ENCODE measurements at regions not wholly inside any gene's neighbourhood (a gene's known extent, or its start where the extent isn't known, plus 50 kb on each side); places are given as distances from the start of the nearest gene placed in this dataset.

- no peak overlapping the region for H3K4me3 ChIP-seq (ENCODE audit: low read depth, low read length)
- no peak overlapping the region for H3K9ac ChIP-seq (ENCODE audit: low read depth, low read length)
- H3K9me3 ChIP-seq (ENCODE audit: control insufficient read depth, insufficient read depth, low read length) = no peaks in the 10 kb centered on the region
- H3K27me3 ChIP-seq (ENCODE audit: control insufficient read depth, insufficient read depth, low read length) = no peaks in the 10 kb centered on the region
- no peak overlapping the region for H3K27ac ChIP-seq (ENCODE audit: low read depth, low read length)
- no peaks in the 10 kb centered on the region for H3K36me3 ChIP-seq (ENCODE audit: control insufficient read depth, insufficient read depth, low read length)
- H3K4me1 ChIP-seq (ENCODE audit: control insufficient read depth, insufficient read depth, low read length) = peaks cover 5% of the 10 kb centered on the region; the same call in 1 of the 2 replicates
Observed at GRCh38 chr1:22290157-22290556, 147.3 kb upstream of the WNT4 start.

- Histone ChIP-seq H3K9me3 (ENCODE audit: control insufficient read depth, insufficient read depth, low read length) (no peaks in the 10 kb centered on the region), H3K9ac (ENCODE audit: low read depth, low read length) (no peak overlapping the region), H3K27me3 (ENCODE audit: control insufficient read depth, insufficient read depth, low read length) (no peaks in the 10 kb centered on the region), H3K27ac (ENCODE audit: low read depth, low read length) (no peak overlapping the region), H3K4me1 (ENCODE audit: control insufficient read depth, insufficient read depth, low read length) (peaks cover 5% of the 10 kb centered on the region; the same call in 1 of the 2 replicates), H3K4me3 (ENCODE audit: low read depth, low read length) (no peak overlapping the region), H3K36me3 (ENCODE audit: control insufficient read depth, insufficient read depth, low read length) (no peaks in the 10 kb centered on the region)
Observed at GRCh38 chr1:22290611-22291010, 147.7 kb upstream of the WNT4 start.

GRCh38 chr1:22291057-22291456 is 148.2 kb upstream of the WNT4 start:
- H3K27me3 ChIP-seq (ENCODE audit: control insufficient read depth, insufficient read depth, low read length) = no peaks in the 10 kb centered on the region
- H3K36me3 ChIP-seq (ENCODE audit: control insufficient read depth, insufficient read depth, low read length) = no peaks in the 10 kb centered on the region
- no peak overlapping the region for H3K4me3 ChIP-seq (ENCODE audit: low read depth, low read length)

GRCh38 chr1:22291494-22291893 is 148.6 kb upstream of the WNT4 start:
- Histone ChIP-seq H3K36me3 (ENCODE audit: control insufficient read depth, insufficient read depth, low read length) (no peaks in the 10 kb centered on the region), H3K27ac (ENCODE audit: low read depth, low read length) (no peak overlapping the region), H3K4me1 (ENCODE audit: control insufficient read depth, insufficient read depth, low read length) (peaks cover 5% of the 10 kb centered on the region; the same call in 1 of the 2 replicates), H3K9ac (ENCODE audit: low read depth, low read length) (no peak overlapping the region), H3K9me3 (ENCODE audit: control insufficient read depth, insufficient read depth, low read length) (no peaks in the 10 kb centered on the region), H3K27me3 (ENCODE audit: control insufficient read depth, insufficient read depth, low read length) (no peaks in the 10 kb centered on the region), H3K4me3 (ENCODE audit: low read depth, low read length) (no peak overlapping the region)

More at GRCh38 chr1:22291057-22291456, 148.2 kb upstream of the WNT4 start:
- peaks cover 5% of the 10 kb centered on the region; the same call in 1 of the 2 replicates for H3K4me1 ChIP-seq (ENCODE audit: control insufficient read depth, insufficient read depth, low read length)
- no peak overlapping the region for H3K27ac ChIP-seq (ENCODE audit: low read depth, low read length)
- no peak overlapping the region for H3K9ac ChIP-seq (ENCODE audit: low read depth, low read length)
- no peaks in the 10 kb centered on the region for H3K9me3 ChIP-seq (ENCODE audit: control insufficient read depth, insufficient read depth, low read length)

- no peaks in the 10 kb centered on the region for H3K27me3 ChIP-seq (ENCODE audit: control insufficient read depth, insufficient read depth, low read length)
- no peaks in the 10 kb centered on the region for H3K9me3 ChIP-seq (ENCODE audit: control insufficient read depth, insufficient read depth, low read length)
- no peak overlapping the region for H3K27ac ChIP-seq (ENCODE audit: low read depth, low read length)
- H3K4me1 ChIP-seq (ENCODE audit: control insufficient read depth, insufficient read depth, low read length) = peaks cover 5% of the 10 kb centered on the region; the same call in 1 of the 2 replicates
- no peak overlapping the region for H3K4me3 ChIP-seq (ENCODE audit: low read depth, low read length)
- no peak overlapping the region for H3K9ac ChIP-seq (ENCODE audit: low read depth, low read length)
- H3K36me3 ChIP-seq (ENCODE audit: control insufficient read depth, insufficient read depth, low read length) = no peaks in the 10 kb centered on the region
Observed at GRCh38 chr1:22292011-22292788, 149.3 kb upstream of the WNT4 start.

GRCh38 chr1:22295396-22295795 is 152.5 kb upstream of the WNT4 start:
- Histone ChIP-seq H3K9ac (ENCODE audit: low read depth, low read length) (no peak overlapping the region), H3K4me3 (ENCODE audit: low read depth, low read length) (no peak overlapping the region), H3K36me3 (ENCODE audit: control insufficient read depth, insufficient read depth, low read length) (no peaks in the 10 kb centered on the region), H3K27me3 (ENCODE audit: control insufficient read depth, insufficient read depth, low read length) (no peaks in the 10 kb centered on the region), H3K27ac (ENCODE audit: low read depth, low read length) (no peak overlapping the region), H3K9me3 (ENCODE audit: control insufficient read depth, insufficient read depth, low read length) (no peaks in the 10 kb centered on the region), H3K4me1 (ENCODE audit: control insufficient read depth, insufficient read depth, low read length) (no peaks in the 10 kb centered on the region)

- Histone ChIP-seq H3K27me3 (ENCODE audit: control insufficient read depth, insufficient read depth, low read length) (no peaks in the 10 kb centered on the region), H3K9me3 (ENCODE audit: control insufficient read depth, insufficient read depth, low read length) (no peaks in the 10 kb centered on the region), H3K9ac (ENCODE audit: low read depth, low read length) (no peak overlapping the region), H3K27ac (ENCODE audit: low read depth, low read length) (no peak overlapping the region), H3K4me1 (ENCODE audit: control insufficient read depth, insufficient read depth, low read length) (no peaks in the 10 kb centered on the region), H3K36me3 (ENCODE audit: control insufficient read depth, insufficient read depth, low read length) (no peaks in the 10 kb centered on the region), H3K4me3 (ENCODE audit: low read depth, low read length) (no peak overlapping the region)
Observed at GRCh38 chr1:22295856-22296255, 153.0 kb upstream of the WNT4 start.

GRCh38 chr1:22296701-22297591 is 154.0 kb upstream of the WNT4 start:
- H3K9ac ChIP-seq (ENCODE audit: low read depth, low read length) = no peak overlapping the region
- H3K4me1 ChIP-seq (ENCODE audit: control insufficient read depth, insufficient read depth, low read length) = no peaks in the 10 kb centered on the region
- no peaks in the 10 kb centered on the region for H3K9me3 ChIP-seq (ENCODE audit: control insufficient read depth, insufficient read depth, low read length)
- H3K36me3 ChIP-seq (ENCODE audit: control insufficient read depth, insufficient read depth, low read length) = no peaks in the 10 kb centered on the region
- H3K4me3 ChIP-seq (ENCODE audit: low read depth, low read length) = no peak overlapping the region
- H3K27me3 ChIP-seq (ENCODE audit: control insufficient read depth, insufficient read depth, low read length) = no peaks in the 10 kb centered on the region
- no peak overlapping the region for H3K27ac ChIP-seq (ENCODE audit: low read depth, low read length)

- no peak overlapping the region for H3K4me3 ChIP-seq (ENCODE audit: low read depth, low read length)
- H3K27ac ChIP-seq (ENCODE audit: low read depth, low read length) = no peak overlapping the region
- H3K36me3 ChIP-seq (ENCODE audit: control insufficient read depth, insufficient read depth, low read length) = no peaks in the 10 kb centered on the region
- no peaks in the 10 kb centered on the region for H3K9me3 ChIP-seq (ENCODE audit: control insufficient read depth, insufficient read depth, low read length)
- H3K27me3 ChIP-seq (ENCODE audit: control insufficient read depth, insufficient read depth, low read length) = no peaks in the 10 kb centered on the region
- H3K9ac ChIP-seq (ENCODE audit: low read depth, low read length) = no peak overlapping the region
- no peaks in the 10 kb centered on the region for H3K4me1 ChIP-seq (ENCODE audit: control insufficient read depth, insufficient read depth, low read length)
Observed at GRCh38 chr1:22297999-22298398, 153.7 kb upstream of the ZBTB40 start.

GRCh38 chr1:22303816-22304215 is 147.8 kb upstream of the ZBTB40 start:
- Histone ChIP-seq H3K9ac (ENCODE audit: low read depth, low read length) (no peak overlapping the region), H3K27me3 (ENCODE audit: control insufficient read depth, insufficient read depth, low read length) (peaks cover 3% of the 10 kb centered on the region; the same call in 1 of the 2 replicates), H3K36me3 (ENCODE audit: control insufficient read depth, insufficient read depth, low read length) (no peaks in the 10 kb centered on the region), H3K4me1 (ENCODE audit: control insufficient read depth, insufficient read depth, low read length) (no peaks in the 10 kb centered on the region), H3K4me3 (ENCODE audit: low read depth, low read length) (no peak overlapping the region), H3K9me3 (ENCODE audit: control insufficient read depth, insufficient read depth, low read length) (no peaks in the 10 kb centered on the region), H3K27ac (ENCODE audit: low read depth, low read length) (no peak overlapping the region)

GRCh38 chr1:22309572-22309971 is 142.1 kb upstream of the ZBTB40 start:
- Histone ChIP-seq H3K36me3 (ENCODE audit: control insufficient read depth, insufficient read depth, low read length) (no peaks in the 10 kb centered on the region), H3K4me1 (ENCODE audit: control insufficient read depth, insufficient read depth, low read length) (no peaks in the 10 kb centered on the region), H3K27ac (ENCODE audit: low read depth, low read length) (no peak overlapping the region), H3K27me3 (ENCODE audit: control insufficient read depth, insufficient read depth, low read length) (peaks cover 3% of the 10 kb centered on the region; the same call in 1 of the 2 replicates), H3K4me3 (ENCODE audit: low read depth, low read length) (no peak overlapping the region), H3K9ac (ENCODE audit: low read depth, low read length) (no peak overlapping the region), H3K9me3 (ENCODE audit: control insufficient read depth, insufficient read depth, low read length) (no peaks in the 10 kb centered on the region)

All from HUES48 (cell line).